AG09309 (cell line): ENCODE measurements at regions not wholly inside any gene's neighbourhood (a gene's known extent, or its start where the extent isn't known, plus 50 kb on each side); places are given as distances from the start of the nearest gene placed in this dataset.
A peak's percentile ranks its signal among the peaks of the same experiment; 100 is the strongest.

Experiments used
- DNase-seq: peaks from one replicate; pipeline ENCODE4 v3.0.0-alpha.2; 2010; ENCODE audit warnings: low read depth
- H3K4me3 ChIP-seq: 2 replicates; pipeline ENCODE4 v1.5.1; 2011; ENCODE audit warnings: mild to moderate bottlenecking, low read depth, low read length, moderate library complexity; ENCODE audit not compliant: control insufficient read depth
- TF ChIP-seq, protein P1 (sequence below): IDR thresholded peaks from 2 replicates; pipeline ENCODE4 v1.5.1; 2011; ENCODE audit warnings: mild to moderate bottlenecking, low read depth, low read length, inconsistent platforms; ENCODE audit not compliant: insufficient read depth, control insufficient read depth; ENCODE audit errors: missing control alignments

DNA sequence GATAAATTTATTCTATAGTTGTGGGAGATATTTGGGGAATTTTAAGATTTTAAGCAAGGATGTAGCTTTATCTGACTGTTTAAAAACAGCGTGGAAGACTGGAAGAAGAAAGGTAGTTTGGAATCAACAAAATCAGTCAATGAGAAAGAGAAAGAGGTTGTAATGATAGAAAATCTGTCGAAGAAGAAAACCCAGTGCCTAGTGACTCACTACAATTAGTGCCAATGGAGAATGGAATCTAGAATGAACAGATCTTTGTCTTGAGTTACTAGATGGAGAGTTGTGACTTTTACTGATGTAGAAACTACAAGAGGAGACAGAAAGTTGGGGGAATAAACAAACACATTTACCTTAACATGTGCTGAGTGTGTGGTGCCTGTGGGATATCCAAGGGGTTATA lies 577.8 kb upstream of the NR5A2 start:
- TF ChIP-seq, protein P1, sequence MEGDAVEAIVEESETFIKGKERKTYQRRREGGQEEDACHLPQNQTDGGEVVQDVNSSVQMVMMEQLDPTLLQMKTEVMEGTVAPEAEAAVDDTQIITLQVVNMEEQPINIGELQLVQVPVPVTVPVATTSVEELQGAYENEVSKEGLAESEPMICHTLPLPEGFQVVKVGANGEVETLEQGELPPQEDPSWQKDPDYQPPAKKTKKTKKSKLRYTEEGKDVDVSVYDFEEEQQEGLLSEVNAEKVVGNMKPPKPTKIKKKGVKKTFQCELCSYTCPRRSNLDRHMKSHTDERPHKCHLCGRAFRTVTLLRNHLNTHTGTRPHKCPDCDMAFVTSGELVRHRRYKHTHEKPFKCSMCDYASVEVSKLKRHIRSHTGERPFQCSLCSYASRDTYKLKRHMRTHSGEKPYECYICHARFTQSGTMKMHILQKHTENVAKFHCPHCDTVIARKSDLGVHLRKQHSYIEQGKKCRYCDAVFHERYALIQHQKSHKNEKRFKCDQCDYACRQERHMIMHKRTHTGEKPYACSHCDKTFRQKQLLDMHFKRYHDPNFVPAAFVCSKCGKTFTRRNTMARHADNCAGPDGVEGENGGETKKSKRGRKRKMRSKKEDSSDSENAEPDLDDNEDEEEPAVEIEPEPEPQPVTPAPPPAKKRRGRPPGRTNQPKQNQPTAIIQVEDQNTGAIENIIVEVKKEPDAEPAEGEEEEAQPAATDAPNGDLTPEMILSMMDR, result no peak
- no peak for DNase-seq

DNA sequence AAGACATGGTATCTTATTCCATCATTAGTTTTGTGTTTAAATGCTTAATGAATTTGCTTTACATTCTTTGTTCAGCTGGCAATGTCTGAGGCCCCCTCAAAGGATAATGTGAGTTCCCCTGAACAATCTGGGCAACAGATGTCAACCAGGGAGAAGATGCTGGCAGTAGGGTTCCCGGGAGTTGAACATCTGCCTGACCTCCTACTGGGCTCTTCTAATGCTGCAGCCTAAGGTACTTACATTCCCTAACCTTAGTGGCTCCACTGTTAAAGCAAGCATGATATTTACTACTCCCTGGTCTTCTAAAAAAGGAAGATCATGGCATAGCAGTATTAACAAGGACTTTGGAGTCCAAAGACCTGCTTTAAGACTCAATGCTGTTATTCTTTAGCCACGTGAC lies 574.9 kb upstream of the NR5A2 start:
- DNase-seq, result no peak
- TF ChIP-seq, protein P1, result no peak
- H3K4me3 ChIP-seq, result no peak overlapping the region

More for the DNA sequence above, 577.8 kb upstream of the NR5A2 start:
- H3K4me3 ChIP-seq, result no peak overlapping the region

DNA sequence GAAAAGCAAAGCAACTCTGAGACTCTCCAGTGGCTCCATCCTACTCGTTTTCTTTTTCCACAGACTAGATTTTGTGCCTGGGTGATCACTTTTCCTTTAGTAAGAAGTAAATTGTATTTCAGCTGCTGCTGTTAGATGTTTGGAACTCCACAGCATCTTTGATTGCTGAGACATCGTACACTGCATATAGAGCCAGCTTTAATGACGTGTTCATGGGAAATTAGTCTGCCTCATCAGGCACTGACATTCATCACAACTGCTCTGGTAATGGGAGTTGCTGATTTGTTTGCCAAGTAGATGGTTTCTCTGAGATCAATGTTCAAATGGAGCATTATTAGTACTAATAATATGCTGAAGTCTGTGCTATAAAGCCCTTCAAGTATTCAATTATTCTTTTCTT lies 573.8 kb upstream of the NR5A2 start:
- TF ChIP-seq, protein P1, result no peak
- no peak for DNase-seq
- H3K4me3 ChIP-seq, result no peak overlapping the region

DNA sequence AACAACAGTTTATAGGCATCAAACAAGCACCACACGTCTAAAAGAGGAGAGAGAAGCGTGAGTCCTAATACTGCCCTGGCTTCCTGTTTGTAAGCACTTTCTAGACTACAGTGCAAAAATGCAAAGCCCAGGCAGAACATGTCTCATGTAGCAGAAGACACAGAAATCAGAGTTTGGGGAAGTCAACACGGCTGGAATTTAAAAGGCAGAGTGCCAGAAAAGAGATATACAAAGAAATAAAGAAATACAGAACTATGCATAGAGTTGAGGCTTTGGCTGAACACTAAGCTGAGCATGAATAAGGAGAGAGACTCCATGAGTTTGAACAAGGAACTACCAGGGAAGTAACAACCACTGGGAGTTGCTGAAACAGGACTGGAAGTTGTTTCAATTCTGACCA lies 566.6 kb upstream of the NR5A2 start:
- no peak overlapping the region for H3K4me3 ChIP-seq
- TF ChIP-seq, protein P1, result no peak
- no peak for DNase-seq

DNA sequence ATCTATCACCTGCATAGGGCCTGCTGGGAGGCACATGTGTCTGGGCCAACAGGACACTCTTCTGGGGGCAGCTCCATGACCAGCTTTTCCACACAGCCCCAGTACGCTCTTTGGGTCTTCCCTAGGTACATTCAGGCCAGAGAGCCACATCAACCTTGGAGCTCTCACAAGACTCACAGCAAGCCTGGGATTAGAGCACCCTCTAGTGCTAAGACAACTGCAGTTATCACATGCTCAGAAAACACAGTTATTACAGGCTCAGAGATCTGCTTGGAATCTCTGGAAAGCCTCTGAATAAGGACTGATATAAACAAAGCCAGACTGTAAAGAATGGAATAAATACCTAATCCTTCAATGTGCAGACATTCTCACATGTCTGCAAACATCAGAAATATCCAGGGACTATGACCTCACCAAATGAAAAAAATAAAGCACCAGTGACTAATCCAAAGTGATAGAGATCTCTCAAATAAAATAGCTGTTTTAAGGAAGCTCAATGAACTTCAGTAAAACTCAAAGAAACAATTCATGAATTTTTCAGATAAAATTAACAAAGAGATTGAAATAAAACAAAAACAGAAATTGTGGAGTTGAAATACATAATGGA lies 563.9 kb upstream of the NR5A2 start:
- TF ChIP-seq, protein P1, result peak; percentile 72
- H3K4me3 ChIP-seq, result no peak overlapping the region
- DNase-seq, result peak; percentile 18

DNA sequence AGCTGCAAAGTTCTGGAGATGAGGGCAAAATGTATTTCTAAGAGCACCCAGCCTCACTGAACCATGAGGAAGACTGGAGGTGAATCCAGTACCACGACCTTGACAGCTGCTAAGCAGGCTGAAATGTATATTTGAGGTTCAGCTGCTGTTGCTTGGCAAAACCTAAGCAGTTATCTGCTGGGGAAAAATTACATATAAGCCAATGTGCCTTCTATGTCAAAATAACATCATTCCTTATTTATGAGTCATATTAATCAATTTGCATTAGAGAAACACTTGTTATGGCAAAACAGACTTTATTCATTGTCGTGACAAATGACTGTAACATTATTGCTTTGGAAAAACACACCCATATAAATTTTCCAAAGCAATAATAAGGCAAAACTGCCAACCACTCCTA lies 560.5 kb upstream of the NR5A2 start:
- no peak for DNase-seq
- no peak overlapping the region for H3K4me3 ChIP-seq
- TF ChIP-seq, protein P1, result no peak

DNA sequence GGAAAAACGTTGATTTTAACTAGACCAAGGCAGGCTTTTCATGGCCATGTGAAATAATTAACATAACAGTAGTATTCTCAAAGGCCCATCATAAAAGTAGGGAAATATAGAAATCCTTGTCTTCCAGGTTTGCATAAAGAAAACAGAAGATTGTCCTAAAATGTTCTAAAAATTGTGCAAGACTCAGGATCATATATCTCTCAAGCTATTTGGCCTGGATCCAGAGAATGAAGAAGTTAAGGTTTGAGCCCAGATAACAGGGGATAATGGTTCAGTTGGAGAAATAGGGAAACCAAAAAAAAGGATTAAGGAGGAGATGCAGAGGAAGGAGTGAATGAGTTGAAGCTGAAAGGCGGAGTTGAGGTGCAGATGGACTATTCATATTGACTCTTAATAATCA lies 555.5 kb upstream of the NR5A2 start:
- TF ChIP-seq, protein P1, result no peak
- DNase-seq, result no peak
- H3K4me3 ChIP-seq, result no peak overlapping the region
